GM19035 (cell line): ENCODE measurements at regions not wholly inside any gene's neighbourhood (a gene's known extent, or its start where the extent isn't known, plus 50 kb on each side); places are given as distances from the start of the nearest gene placed in this dataset.

Experiments
- ATAC-seq: cut with Tn5 transposase; IDR thresholded peaks from one replicate; pipeline ENCODE4 v1.9.1; 2021; ENCODE audit not compliant: unreplicated experiment

GRCh38 chr3:182732232-182733015 is 60.9 kb upstream of the ATP11B start:
- no peak for ATAC-seq

GRCh38 chr3:182735672-182736071 is 57.6 kb upstream of the ATP11B start:
- ATAC-seq = no peak

GRCh38 chr3:182737825-182738224 is 55.5 kb upstream of the ATP11B start:
- no peak for ATAC-seq

GRCh38 chr3:182738583-182739411 is 54.5 kb upstream of the ATP11B start:
- ATAC-seq = no peak

GRCh38 chr3:182739619-182740018 is 53.7 kb upstream of the ATP11B start:
- no peak for ATAC-seq

GRCh38 chr3:182740710-182741109 is 52.6 kb upstream of the ATP11B start:
- ATAC-seq = no peak

- ATAC-seq = no peak
Observed at GRCh38 chr3:182741214-182741613, 52.1 kb upstream of the ATP11B start.
